ENCODE measurements at regions not wholly inside any gene's neighbourhood (a gene's known extent, or its start where the extent isn't known, plus 50 kb on each side); places are given as distances from the start of the nearest gene placed in this dataset.

DNA sequence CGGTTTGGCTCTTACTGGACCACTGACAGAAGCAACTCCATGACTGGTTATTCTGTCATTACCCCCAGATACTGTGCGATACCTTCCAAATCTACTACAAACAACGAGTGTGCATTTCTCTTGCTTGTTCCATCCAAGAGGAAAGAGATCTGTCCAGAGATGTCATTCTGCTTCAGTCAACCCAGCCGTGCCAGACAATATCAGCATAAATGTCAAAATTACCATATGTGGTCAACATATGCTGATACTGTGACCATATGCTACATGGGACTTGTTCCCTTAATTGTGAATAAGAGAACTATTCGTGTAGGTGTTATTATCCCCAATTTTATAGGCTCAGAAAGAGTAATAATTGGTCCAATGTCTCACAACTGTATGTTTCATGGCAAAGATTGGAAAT is 143.2 kb upstream of the PRSS1 start:
- Histone ChIP-seq H3K9ac (ENCODE audit: control insufficient read depth, extremely low read depth, insufficient read depth, low read length) (no peak overlapping the region), H3K4me1 (ENCODE audit: control insufficient read depth, extremely low read depth, insufficient read depth, low read length) (peaks cover 10% of the 10 kb centered on the region), H3K27me3 (ENCODE audit: control insufficient read depth, extremely low read depth, insufficient read depth, low read length) (no peaks in the 10 kb centered on the region), H3K4me2 (ENCODE audit: control insufficient read depth, extremely low read depth, insufficient read depth, low read depth, low read length) (no peak overlapping the region), H3K4me3 (ENCODE audit: control insufficient read depth in 2 of 3, extremely low read depth in 1 of 3, insufficient read depth in 2 of 3, low read depth in 1 of 3, low read length in 3 of 3) (no peak overlapping the region), H3K9me1 (ENCODE audit: control insufficient read depth, extremely low read depth, insufficient read depth, low read length) (no peaks in the 10 kb centered on the region), H3K36me3 (ENCODE audit: control insufficient read depth in 2 of 2, extremely low read depth in 1 of 2, insufficient read depth in 2 of 2, low read length in 2 of 2) (no peaks in the 10 kb centered on the region), H3K79me2 (ENCODE audit: control insufficient read depth, insufficient read depth, low read length) (no peaks in the 10 kb centered on the region), H3K9me3 (ENCODE audit: control insufficient read depth, low read depth, low read length) (no peaks in the 10 kb centered on the region), H4K20me1 (ENCODE audit: control insufficient read depth, extremely low read depth, insufficient read depth, low read length) (no peaks in the 10 kb centered on the region), H3K27ac (ENCODE audit: control insufficient read depth, insufficient read depth, low read length) (no peak overlapping the region), H2AFZ (ENCODE audit: control insufficient read depth, low read length) (no peak overlapping the region)
- DNase-seq (ENCODE audit: low read depth, low spot score) (no peak), FAIRE-seq (no peak)
- TF ChIP-seq, protein P1, sequence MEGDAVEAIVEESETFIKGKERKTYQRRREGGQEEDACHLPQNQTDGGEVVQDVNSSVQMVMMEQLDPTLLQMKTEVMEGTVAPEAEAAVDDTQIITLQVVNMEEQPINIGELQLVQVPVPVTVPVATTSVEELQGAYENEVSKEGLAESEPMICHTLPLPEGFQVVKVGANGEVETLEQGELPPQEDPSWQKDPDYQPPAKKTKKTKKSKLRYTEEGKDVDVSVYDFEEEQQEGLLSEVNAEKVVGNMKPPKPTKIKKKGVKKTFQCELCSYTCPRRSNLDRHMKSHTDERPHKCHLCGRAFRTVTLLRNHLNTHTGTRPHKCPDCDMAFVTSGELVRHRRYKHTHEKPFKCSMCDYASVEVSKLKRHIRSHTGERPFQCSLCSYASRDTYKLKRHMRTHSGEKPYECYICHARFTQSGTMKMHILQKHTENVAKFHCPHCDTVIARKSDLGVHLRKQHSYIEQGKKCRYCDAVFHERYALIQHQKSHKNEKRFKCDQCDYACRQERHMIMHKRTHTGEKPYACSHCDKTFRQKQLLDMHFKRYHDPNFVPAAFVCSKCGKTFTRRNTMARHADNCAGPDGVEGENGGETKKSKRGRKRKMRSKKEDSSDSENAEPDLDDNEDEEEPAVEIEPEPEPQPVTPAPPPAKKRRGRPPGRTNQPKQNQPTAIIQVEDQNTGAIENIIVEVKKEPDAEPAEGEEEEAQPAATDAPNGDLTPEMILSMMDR (optimal IDR thresholded peaks at IDR 0.05 in 1 of 3, IDR thresholded peaks at IDR 0.05 in 1 of 3, conservative IDR thresholded peaks at IDR 0.05 in 1 of 3; ENCODE audit: extremely low read depth in 1 of 3, insufficient read depth in 2 of 3, low read length in 3 of 3) = no peak
- TF ChIP-seq EZH2 (IDR thresholded peaks at IDR 0.05; ENCODE audit: low read length) = no peak
- dilution Hi-C loops (cut with MboI; ENCODE audit: extremely low pct_ligation_motif_present, low sequenced_read_pairs) = no loop called here

DNA sequence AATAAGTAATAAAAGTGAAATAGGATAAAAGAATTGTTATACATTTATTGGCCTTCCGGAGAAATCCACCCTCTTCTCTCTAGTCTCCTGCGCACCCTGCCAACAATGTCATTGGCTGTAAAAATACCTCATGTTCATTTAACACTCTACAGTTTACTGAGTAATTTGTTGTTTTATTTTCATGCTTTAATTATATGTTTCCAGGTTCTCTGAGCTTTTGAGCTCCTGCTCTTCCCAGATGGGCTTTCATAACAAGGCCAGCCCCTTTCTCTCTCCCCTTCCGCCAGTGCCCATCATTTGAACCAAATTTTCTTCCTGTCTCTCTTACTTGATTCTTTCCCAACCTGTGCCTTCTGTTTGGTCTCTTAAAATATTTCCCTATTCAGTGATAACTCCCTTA is 144.6 kb upstream of the PRSS1 start:
- H3K27me3 ChIP-seq (ENCODE audit: control insufficient read depth, extremely low read depth, insufficient read depth, low read length) = no peaks in the 10 kb centered on the region
- H3K36me3 ChIP-seq (ENCODE audit: control insufficient read depth in 2 of 2, extremely low read depth in 1 of 2, insufficient read depth in 2 of 2, low read length in 2 of 2) = no peaks in the 10 kb centered on the region
- H3K9me1 ChIP-seq (ENCODE audit: control insufficient read depth, extremely low read depth, insufficient read depth, low read length) = no peaks in the 10 kb centered on the region
- dilution Hi-C loops (cut with MboI; ENCODE audit: extremely low pct_ligation_motif_present, low sequenced_read_pairs) = no loop called here
- H3K79me2 ChIP-seq (ENCODE audit: control insufficient read depth, insufficient read depth, low read length) = no peaks in the 10 kb centered on the region
- H3K4me1 ChIP-seq (ENCODE audit: control insufficient read depth, extremely low read depth, insufficient read depth, low read length) = peaks cover 10% of the 10 kb centered on the region
- no peak overlapping the region for H3K4me3 ChIP-seq (ENCODE audit: control insufficient read depth in 2 of 3, extremely low read depth in 1 of 3, insufficient read depth in 2 of 3, low read depth in 1 of 3, low read length in 3 of 3)
- H3K4me2 ChIP-seq (ENCODE audit: control insufficient read depth, extremely low read depth, insufficient read depth, low read depth, low read length) = no peak overlapping the region
- no peaks in the 10 kb centered on the region for H4K20me1 ChIP-seq (ENCODE audit: control insufficient read depth, extremely low read depth, insufficient read depth, low read length)
- DNase-seq (ENCODE audit: low read depth, low spot score) (no peak), FAIRE-seq (no peak)
- H2AFZ ChIP-seq (ENCODE audit: control insufficient read depth, low read length) = no peak overlapping the region
- no peaks in the 10 kb centered on the region for H3K9me3 ChIP-seq (ENCODE audit: control insufficient read depth, low read depth, low read length)
- H3K9ac ChIP-seq (ENCODE audit: control insufficient read depth, extremely low read depth, insufficient read depth, low read length) = no peak overlapping the region
- TF ChIP-seq EZH2 (IDR thresholded peaks at IDR 0.05; ENCODE audit: low read length) = no peak
- TF ChIP-seq, protein P1 (optimal IDR thresholded peaks at IDR 0.05 in 1 of 3, IDR thresholded peaks at IDR 0.05 in 1 of 3, conservative IDR thresholded peaks at IDR 0.05 in 1 of 3; ENCODE audit: extremely low read depth in 1 of 3, insufficient read depth in 2 of 3, low read length in 3 of 3) = no peak
- no peak overlapping the region for H3K27ac ChIP-seq (ENCODE audit: control insufficient read depth, insufficient read depth, low read length)
